GM23248 (cell line): ENCODE measurements at regions not wholly inside any gene's neighbourhood (a gene's known extent, or its start where the extent isn't known, plus 50 kb on each side); places are given as distances from the start of the nearest gene placed in this dataset.
"Not testable (repeated sequence)": the region's sequence is repeated elsewhere in the genome, so short reads cannot be mapped to it uniquely, and the experiment has no call there.

Experiments
- DNase-seq: peaks from one replicate; pipeline ENCODE4 v3.0.0-alpha.2; 2015
- H2AFZ ChIP-seq: fragments of 200-600 bp; sonication (generic); 2 replicates; pipeline ENCODE4 v1.6.1; 2016; ENCODE audit warnings: antibody characterized with exemption
- H3F3A ChIP-seq: fragments of 200-600 bp; sonication (generic); 2 replicates; pipeline ENCODE4 v1.6.1; 2016; ENCODE audit warnings: mild to moderate bottlenecking, antibody characterized with exemption, mixed run types; ENCODE audit not compliant: insufficient read depth
- H3K27ac ChIP-seq: fragments of 200-600 bp; sonication (generic); 2 replicates; pipeline ENCODE4 v1.5.1; 2016; ENCODE audit warnings: mild to moderate bottlenecking
- H3K27me3 ChIP-seq: fragments of 200-600 bp; sonication (generic); replicated peaks from 2 replicates; pipeline ENCODE4 v1.6.1; 2016; ENCODE audit warnings: mild to moderate bottlenecking; ENCODE audit not compliant: insufficient read depth
- H3K36me3 ChIP-seq: fragments of 200-600 bp; sonication (generic); 2 replicates; pipeline ENCODE4 v1.6.1; 2016; ENCODE audit warnings: low read depth, mild to moderate bottlenecking
- H3K4me1 ChIP-seq: fragments of 200-600 bp; sonication (generic); 2 replicates; pipeline ENCODE4 v1.6.1; 2016; ENCODE audit warnings: mild to moderate bottlenecking; ENCODE audit not compliant: insufficient read depth
- H3K4me2 ChIP-seq: fragments of 200-600 bp; sonication (generic); one replicate; pipeline ENCODE4 v1.6.1; 2016; ENCODE audit warnings: mild to moderate bottlenecking; ENCODE audit not compliant: unreplicated experiment
- H3K4me3 ChIP-seq: fragments of 200-600 bp; sonication (generic); 2 replicates; pipeline ENCODE4 v1.5.1; 2016; ENCODE audit warnings: mild to moderate bottlenecking
- H3K79me2 ChIP-seq: fragments of 200-600 bp; sonication (generic); 2 replicates; pipeline ENCODE4 v1.6.1; 2016; ENCODE audit warnings: mild to moderate bottlenecking; ENCODE audit not compliant: insufficient read depth
- H3K9ac ChIP-seq: fragments of 200-600 bp; sonication (generic); 2 replicates; pipeline ENCODE4 v1.6.1; 2016; ENCODE audit warnings: mild to moderate bottlenecking
- H3K9me2 ChIP-seq: fragments of 200-600 bp; sonication (generic); 2 replicates; pipeline ENCODE4 v1.6.1; 2016; ENCODE audit warnings: mixed run types, mild to moderate bottlenecking, moderate library complexity; ENCODE audit not compliant: insufficient read depth
- H3K9me3 ChIP-seq: fragments of 200-600 bp; sonication (generic); one replicate; pipeline ENCODE4 v1.6.1; 2017; ENCODE audit warnings: low read depth
- H4K20me1 ChIP-seq: fragments of 200-600 bp; sonication (generic); 2 replicates; pipeline ENCODE4 v1.6.0; 2016; ENCODE audit not compliant: insufficient read depth
- EZH2 ChIP-seq: fragments of 200-600 bp; sonication (generic); IDR thresholded peaks from 2 replicates; pipeline ENCODE4 v1.6.1; 2018; ENCODE audit warnings: antibody characterized with exemption, mild to moderate bottlenecking; ENCODE audit not compliant: insufficient read depth, poor library complexity, severe bottlenecking
- EZH2phosphoT487 ChIP-seq: fragments of 200-600 bp; sonication (generic); IDR thresholded peaks from 2 replicates; pipeline ENCODE4 v1.6.1; 2018; ENCODE audit warnings: antibody characterized with exemption, moderate library complexity, mild to moderate bottlenecking, low read depth; ENCODE audit not compliant: insufficient read depth
- WGBS, 2 experiments: methylation state at CpG; one replicate each; pipeline ENCODE4 v1.1.6; 2015 to 2017; ENCODE audit warnings: low lambda C conversion rate in 2 of 2, low coverage in 1 of 2; ENCODE audit errors: missing lambda C conversion rate in 2 of 2; 5-methylcytosine and 5-hydroxymethylcytosine counted together
- in situ Hi-C: fragments of 300-500 bp; cut with MboI; formaldehyde crosslinking; loops from 2 replicates; pipeline ENCODE4 v1.15.0; 2020

- 30 to 37% methylated on average over 5 of the region's 5 CpGs for WGBS, 2 experiments
These were observed 91.4 kb upstream of the LHX1 start for GRCh38 chr17:36845916-36846315.

DNA sequence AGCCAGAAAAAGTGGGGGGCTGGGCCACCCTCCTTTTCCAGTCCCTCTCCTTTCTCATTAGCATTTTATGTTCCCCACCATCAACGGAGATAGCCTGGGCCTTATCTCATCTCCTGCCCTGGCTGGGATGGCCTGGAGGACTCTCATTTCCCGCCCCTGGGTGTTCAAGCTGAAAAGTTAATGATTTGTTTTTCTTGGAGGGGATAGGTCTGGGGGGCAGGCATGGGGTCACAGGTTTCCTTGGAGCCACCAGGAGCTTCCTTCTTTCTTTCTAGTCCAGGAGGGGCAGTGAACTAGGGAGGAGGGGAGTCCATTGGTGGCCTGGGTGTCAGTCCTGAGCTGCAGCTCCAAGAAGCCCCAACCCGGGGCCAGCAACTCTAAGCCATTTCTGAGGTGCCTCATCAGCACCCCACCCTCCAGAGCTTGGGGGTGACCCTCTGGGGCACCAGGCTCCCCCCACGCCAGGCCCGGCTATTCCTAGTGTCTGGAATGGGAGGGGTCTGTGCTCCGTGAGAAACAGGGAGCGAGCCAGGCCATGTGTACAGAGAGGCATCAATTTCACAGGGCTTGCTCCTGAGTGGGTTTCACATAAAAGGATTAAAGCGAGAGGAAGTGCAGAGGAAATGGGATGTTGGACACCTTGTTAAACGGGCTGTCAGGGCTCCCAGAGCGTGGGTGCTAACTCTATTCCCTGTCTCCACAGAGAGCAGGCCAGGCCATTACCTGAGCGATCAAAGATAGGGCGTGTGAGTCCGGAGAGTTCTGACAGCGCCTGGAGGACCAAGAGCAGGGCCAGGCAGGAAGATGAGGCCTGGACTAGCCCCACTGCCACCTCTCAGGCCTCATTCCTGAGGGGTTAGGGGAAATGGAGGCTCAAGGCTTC lies 90.6 kb upstream of the LHX1 start:
- no peaks in the 10 kb centered on the region for H3K79me2 ChIP-seq
- no peak for DNase-seq
- peaks cover 17% of the 10 kb centered on the region for H3K4me1 ChIP-seq
- H3K4me3 ChIP-seq = no peak overlapping the region
- in situ Hi-C loops = no loop called here
- TF ChIP-seq EZH2 = no peak
- TF ChIP-seq EZH2phosphoT487 = no peak
- no peaks in the 10 kb centered on the region for H3K9me2 ChIP-seq
- no peaks in the 10 kb centered on the region for H3K36me3 ChIP-seq
- WGBS, 2 experiments = 53 to 56% methylated on average over 14 of the region's 14 CpGs
- no peak overlapping the region for H3K9ac ChIP-seq
- no peaks in the 10 kb centered on the region for H3F3A ChIP-seq
- H4K20me1 ChIP-seq = no peaks in the 10 kb centered on the region
- H3K4me2 ChIP-seq = no peak overlapping the region
- peaks cover 21% of the 10 kb centered on the region for H3K27me3 ChIP-seq
- no peak overlapping the region for H2AFZ ChIP-seq
- no peaks in the 10 kb centered on the region for H3K9me3 ChIP-seq
- no peak overlapping the region for H3K27ac ChIP-seq

More at GRCh38 chr17:36845916-36846315, 91.4 kb upstream of the LHX1 start:
- Histone ChIP-seq H3F3A (no peaks in the 10 kb centered on the region), H3K79me2 (no peaks in the 10 kb centered on the region), H2AFZ (no peak overlapping the region), H4K20me1 (no peaks in the 10 kb centered on the region), H3K4me1 (peaks cover 14% of the 10 kb centered on the region), H3K36me3 (no peaks in the 10 kb centered on the region), H3K27ac (no peak overlapping the region), H3K4me2 (no peak overlapping the region), H3K9ac (no peak overlapping the region), H3K27me3 (peaks cover 21% of the 10 kb centered on the region), H3K9me3 (no peaks in the 10 kb centered on the region), H3K4me3 (no peak overlapping the region), H3K9me2 (no peaks in the 10 kb centered on the region)
- in situ Hi-C loops = no loop called here
- TF ChIP-seq EZH2phosphoT487 (no peak), EZH2 (no peak)
- DNase-seq = no peak

- no peak overlapping the region for H3K4me3 ChIP-seq
- H4K20me1 ChIP-seq = no peaks in the 10 kb centered on the region
- no peaks in the 10 kb centered on the region for H3F3A ChIP-seq
- no peak overlapping the region for H3K9ac ChIP-seq
- no peak overlapping the region for H3K4me2 ChIP-seq
- in situ Hi-C loops = no loop called here
- H3K79me2 ChIP-seq = no peaks in the 10 kb centered on the region
- DNase-seq = no peak
- H3K27ac ChIP-seq = no peak overlapping the region
- no peak for TF ChIP-seq EZH2
- no peak for TF ChIP-seq EZH2phosphoT487
- peaks cover 12% of the 10 kb centered on the region for H3K27me3 ChIP-seq
- H3K9me2 ChIP-seq = no peaks in the 10 kb centered on the region
- H3K4me1 ChIP-seq = peaks cover 17% of the 10 kb centered on the region
- WGBS, 2 experiments = 69 to 74% methylated on average over 10 of the region's 10 CpGs
- no peaks in the 10 kb centered on the region for H3K36me3 ChIP-seq
- no peak overlapping the region for H2AFZ ChIP-seq
- H3K9me3 ChIP-seq = no peaks in the 10 kb centered on the region
These were observed 89.0 kb upstream of the LHX1 start for GRCh38 chr17:36848008-36848902.

DNA sequence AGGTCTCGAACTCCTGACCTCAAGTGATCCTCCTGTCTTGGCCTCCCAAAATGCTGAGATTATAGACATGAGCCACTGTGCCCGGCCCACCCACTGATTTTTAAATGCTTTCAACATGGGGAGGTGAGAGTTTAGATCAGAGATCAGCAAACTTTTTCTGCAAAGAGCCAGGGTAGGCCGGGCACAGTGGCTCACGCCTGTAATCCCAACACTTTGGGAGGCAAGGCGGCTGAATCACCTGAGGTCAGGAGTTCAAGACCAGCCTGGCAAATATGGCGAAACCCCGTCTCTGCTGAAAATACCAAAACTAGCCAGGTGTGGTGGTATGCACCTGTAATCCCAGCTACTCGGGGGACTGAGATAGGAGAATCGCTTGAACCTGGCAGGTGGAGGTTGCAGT lies 88.3 kb upstream of the LHX1 start:
- H3K4me3 ChIP-seq, H4K20me1 ChIP-seq, H3K4me2 ChIP-seq, DNase-seq, H3K36me3 ChIP-seq, H3K9ac ChIP-seq, H3K9me3 ChIP-seq, H3K79me2 ChIP-seq, in situ Hi-C loops, H2AFZ ChIP-seq, H3F3A ChIP-seq, H3K27me3 ChIP-seq, H3K9me2 ChIP-seq, H3K27ac ChIP-seq: not testable (repeated sequence)
- 82 to 90% methylated on average over 9 of the region's 9 CpGs for WGBS, 2 experiments
- peaks cover 17% of the 10 kb centered on the region for H3K4me1 ChIP-seq
